ENCODE measurements at regions not wholly inside any gene's neighbourhood (a gene's known extent, or its start where the extent isn't known, plus 50 kb on each side); places are given as distances from the start of the nearest gene placed in this dataset.

GRCh38 chr4:22196551-22196950 lies 248.0 kb upstream of the KCNIP4 start:
- DNase-seq (ENCODE audit: low spot score), result no peak
- in situ Hi-C loops (cut with MboI; ENCODE audit: low pct_unique_long_range_greater_than_20kb, low sequenced_read_pairs, unreplicated experiment), result no loop called here
- TF ChIP-seq CTCF (IDR thresholded peaks at IDR 0.05; ENCODE audit: extremely low read depth, insufficient read depth, missing control alignments), result no peak

GRCh38 chr4:22192084-22192511 lies 243.5 kb upstream of the KCNIP4 start:
- in situ Hi-C loops (cut with MboI; ENCODE audit: low pct_unique_long_range_greater_than_20kb, low sequenced_read_pairs, unreplicated experiment), result no loop called here
- no peak for TF ChIP-seq CTCF (IDR thresholded peaks at IDR 0.05; ENCODE audit: extremely low read depth, insufficient read depth, missing control alignments)
- no peak for DNase-seq (ENCODE audit: low spot score)

- in situ Hi-C loops (cut with MboI; ENCODE audit: low pct_unique_long_range_greater_than_20kb, low sequenced_read_pairs, unreplicated experiment), result no loop called here
- DNase-seq (ENCODE audit: low spot score), result no peak
- TF ChIP-seq CTCF (IDR thresholded peaks at IDR 0.05; ENCODE audit: extremely low read depth, insufficient read depth, missing control alignments), result no peak
Measured at GRCh38 chr4:22191565-22191964, 243.0 kb upstream of the KCNIP4 start.

- no peak for TF ChIP-seq CTCF (IDR thresholded peaks at IDR 0.05; ENCODE audit: extremely low read depth, insufficient read depth, missing control alignments)
- no peak for DNase-seq (ENCODE audit: low spot score)
Measured at GRCh38 chr4:22190855-22191254, 242.3 kb upstream of the KCNIP4 start.

GRCh38 chr4:22187203-22187820 lies 238.7 kb upstream of the KCNIP4 start:
- no peak for DNase-seq (ENCODE audit: low spot score)
- in situ Hi-C loops (cut with MboI; ENCODE audit: low pct_unique_long_range_greater_than_20kb, low sequenced_read_pairs, unreplicated experiment), result no loop called here
- TF ChIP-seq CTCF (IDR thresholded peaks at IDR 0.05; ENCODE audit: extremely low read depth, insufficient read depth, missing control alignments), result no peak

More at GRCh38 chr4:22190855-22191254, 242.3 kb upstream of the KCNIP4 start:
- in situ Hi-C loops (cut with MboI; ENCODE audit: low pct_unique_long_range_greater_than_20kb, low sequenced_read_pairs, unreplicated experiment), result no loop called here

GRCh38 chr4:22181736-22182135 lies 233.2 kb upstream of the KCNIP4 start:
- in situ Hi-C loops (cut with MboI; ENCODE audit: low pct_unique_long_range_greater_than_20kb, low sequenced_read_pairs, unreplicated experiment), result no loop called here
- no peak for TF ChIP-seq CTCF (IDR thresholded peaks at IDR 0.05; ENCODE audit: extremely low read depth, insufficient read depth, missing control alignments)

More at GRCh38 chr4:22181736-22182135, 233.2 kb upstream of the KCNIP4 start:
- DNase-seq (ENCODE audit: low spot score), result no peak
